Upper lobe of left lung (tissue), 6 donors: ENCODE measurements at regions not wholly inside any gene's neighbourhood (a gene's known extent, or its start where the extent isn't known, plus 50 kb on each side); places are given as distances from the start of the nearest gene placed in this dataset.

Experiments
- ATAC-seq, 2 donors: fragments of 200-7000 bp; cut with Tn5 transposase; one replicate each; pipeline ENCODE4 v1.9.1; 2022; ENCODE audit warnings: mild to moderate bottlenecking in 2 of 2, moderate library complexity in 2 of 2; ENCODE audit not compliant: low FRiP score in 2 of 2
- DNase-seq, 2 donors: peaks; one replicate each; pipeline ENCODE4 v3.0.0-alpha.2; 2019 to 2020
- H3K27ac ChIP-seq, 4 donors: fragments of 200-600 bp; sonication (generic); one replicate each; pipeline ENCODE4 v1.5.1; 2016 to 2019
- H3K27me3 ChIP-seq, 4 donors: fragments of 200-600 bp; sonication (generic); one replicate each; pipeline ENCODE4 v1.5.1; 2017 to 2019
- H3K36me3 ChIP-seq, 4 donors: fragments of 200-600 bp; sonication (generic); one replicate each; pipeline ENCODE4 v1.5.1; 2016 to 2019
- H3K4me1 ChIP-seq, 4 donors: fragments of 200-600 bp; sonication (generic); one replicate each; pipeline ENCODE4 v1.5.1; 2018 to 2019
- H3K4me3 ChIP-seq, 4 donors: fragments of 200-600 bp; sonication (generic); one replicate each; pipeline ENCODE4 v1.5.1; 2017 to 2019; ENCODE audit warnings: mild to moderate bottlenecking in 2 of 4, moderate library complexity in 1 of 4
- H3K9me3 ChIP-seq, 4 donors: fragments of 200-600 bp; sonication (generic); one replicate each; pipeline ENCODE4 v1.5.1; 2018 to 2019
- CTCF ChIP-seq, 6 experiments: fragments of 450-650 bp in 4 of 6; fragments of 200-600 bp in 2 of 6; sonication (generic) in 2 of 6; IDR thresholded peaks; one replicate each; pipeline ENCODE4 v1.5.1; 2016 to 2019; ENCODE audit warnings: antibody characterized with exemption in 6 of 6
- EP300 ChIP-seq, 4 donors: sonication (generic); formaldehyde crosslinking; IDR thresholded peaks; one replicate each; pipeline ENCODE4 v1.5.1; 2017; ENCODE audit warnings: antibody characterized with exemption in 4 of 4, control low read depth in 2 of 4
- POLR2A ChIP-seq, 4 donors: fragments of 450-650 bp; IDR thresholded peaks; one replicate each; pipeline ENCODE4 v1.5.1; 2016 to 2017; ENCODE audit warnings: antibody characterized with exemption in 4 of 4, mild to moderate bottlenecking in 2 of 4
- POLR2AphosphoS5 ChIP-seq, 2 donors: sonication (generic); formaldehyde crosslinking; IDR thresholded peaks; one replicate each; pipeline ENCODE4 v1.5.1; 2017; ENCODE audit warnings: antibody characterized with exemption in 2 of 2
- WGBS, 2 donors: methylation state at CpG; one replicate each; pipeline ENCODE4 v1.1.5; 2017 to 2018; 5-methylcytosine and 5-hydroxymethylcytosine counted together
- donor health status: DM: no; HTN: no; CAD: no; lungs with moderate emphysema.
- donor health status: DM: no; HTN: yes; CAD: no; lungs with severe emphysema.

- Histone ChIP-seq H3K4me3 (no peak overlapping the region), H3K9me3 (no peaks in the 10 kb centered on the region), H3K4me1 (no peaks in the 10 kb centered on the region), H3K27me3 (peaks cover 0 to 5% (median 0%) of the 10 kb centered on the region in 4 donors), H3K27ac (no peak overlapping the region), H3K36me3 (no peaks in the 10 kb centered on the region)
- TF ChIP-seq POLR2AphosphoS5 (IDR thresholded peaks at IDR 0.05) (no peak), EP300 (IDR thresholded peaks at IDR 0.05) (no peak), POLR2A (IDR thresholded peaks at IDR 0.05) (no peak), CTCF (IDR thresholded peaks at IDR 0.05) (no peak)
- DNase-seq (no peak), ATAC-seq (no peak)
- WGBS, 2 donors: 89 to 90% methylated on average over 9 of the region's 9 CpGs
These were observed 298.7 kb downstream of the NPHP4 start for GRCh38 chr1:5693568-5693967.

GRCh38 chr1:5692664-5693063 lies 299.6 kb downstream of the NPHP4 start:
- 73% methylated on average over 6 of the region's 6 CpGs; no CpG with 5 or more reads in 1 of the 2 donors for WGBS, 2 donors
- H3K27me3 ChIP-seq: peaks cover 0 to 5% (median 0%) of the 10 kb centered on the region in 4 donors
- no peaks in the 10 kb centered on the region for H3K9me3 ChIP-seq
- no peak for TF ChIP-seq POLR2AphosphoS5 (IDR thresholded peaks at IDR 0.05)
- TF ChIP-seq EP300 (IDR thresholded peaks at IDR 0.05): no peak
- no peak for TF ChIP-seq POLR2A (IDR thresholded peaks at IDR 0.05)
- TF ChIP-seq CTCF (IDR thresholded peaks at IDR 0.05): no peak
- ATAC-seq: no peak
- no peaks in the 10 kb centered on the region for H3K4me1 ChIP-seq
- no peak for DNase-seq
- no peaks in the 10 kb centered on the region for H3K36me3 ChIP-seq
- no peak overlapping the region for H3K27ac ChIP-seq
- H3K4me3 ChIP-seq: no peak overlapping the region

DNA sequence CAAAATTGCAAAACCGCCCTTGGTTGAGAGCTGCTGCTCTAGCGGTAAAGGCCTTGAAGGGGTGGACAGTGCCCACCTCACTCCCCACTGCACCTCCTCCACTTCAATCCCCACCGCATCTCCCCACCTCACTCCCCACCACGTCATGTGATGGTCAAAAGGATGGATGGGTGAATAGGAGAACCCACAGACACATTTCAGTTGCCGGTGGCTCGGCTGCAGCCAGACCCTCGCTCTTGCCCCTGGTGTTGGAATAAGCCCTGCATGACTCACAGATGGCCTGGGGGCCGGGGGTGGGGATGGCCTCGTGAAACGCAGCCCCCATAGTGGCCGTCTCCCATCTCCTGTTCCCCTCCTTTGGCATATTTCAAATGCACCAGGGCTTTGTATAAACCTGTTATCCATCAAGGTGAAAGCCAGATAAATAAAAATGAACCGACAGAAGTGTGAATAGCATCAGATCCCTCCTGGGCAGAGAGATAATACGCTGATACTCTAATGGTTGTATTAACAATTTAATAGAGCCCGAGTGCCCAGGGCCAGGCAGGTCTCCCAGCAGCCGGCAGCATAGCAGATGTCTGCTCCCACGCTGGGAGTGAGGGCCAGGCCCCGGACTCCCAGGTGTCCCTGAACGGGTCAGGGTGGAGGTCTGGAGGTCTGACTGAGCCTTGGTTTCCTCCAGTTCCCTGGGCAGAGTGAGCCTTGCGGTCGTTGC lies 300.3 kb downstream of the NPHP4 start:
- Histone ChIP-seq H3K4me1 (no peaks in the 10 kb centered on the region), H3K9me3 (no peaks in the 10 kb centered on the region), H3K27me3 (peaks cover 0 to 5% (median 0%) of the 10 kb centered on the region in 4 donors), H3K36me3 (no peaks in the 10 kb centered on the region), H3K4me3 (no peak overlapping the region), H3K27ac (no peak overlapping the region)
- ATAC-seq (no peak), DNase-seq (peak in 1 of 2 donors; percentile 36)
- TF ChIP-seq EP300 (IDR thresholded peaks at IDR 0.05): no peak
- WGBS, 2 donors: 69 to 70% methylated on average over 13 to 20 of the region's 20 CpGs

GRCh38 chr1:5690898-5691297 lies 301.3 kb downstream of the NPHP4 start:
- Histone ChIP-seq H3K36me3 (no peaks in the 10 kb centered on the region), H3K27me3 (peaks cover 0 to 5% (median 0%) of the 10 kb centered on the region in 4 donors), H3K4me1 (no peaks in the 10 kb centered on the region), H3K9me3 (no peaks in the 10 kb centered on the region), H3K4me3 (no peak overlapping the region), H3K27ac (no peak overlapping the region)
- TF ChIP-seq POLR2A (IDR thresholded peaks at IDR 0.05) (no peak), POLR2AphosphoS5 (IDR thresholded peaks at IDR 0.05) (no peak), CTCF (IDR thresholded peaks at IDR 0.05) (no peak), EP300 (IDR thresholded peaks at IDR 0.05) (no peak)
- DNase-seq: peak in 1 of 2 donors; percentile 23
- no peak for ATAC-seq
- 55 to 62% methylated on average over 13 of the region's 13 CpGs for WGBS, 2 donors

DNA sequence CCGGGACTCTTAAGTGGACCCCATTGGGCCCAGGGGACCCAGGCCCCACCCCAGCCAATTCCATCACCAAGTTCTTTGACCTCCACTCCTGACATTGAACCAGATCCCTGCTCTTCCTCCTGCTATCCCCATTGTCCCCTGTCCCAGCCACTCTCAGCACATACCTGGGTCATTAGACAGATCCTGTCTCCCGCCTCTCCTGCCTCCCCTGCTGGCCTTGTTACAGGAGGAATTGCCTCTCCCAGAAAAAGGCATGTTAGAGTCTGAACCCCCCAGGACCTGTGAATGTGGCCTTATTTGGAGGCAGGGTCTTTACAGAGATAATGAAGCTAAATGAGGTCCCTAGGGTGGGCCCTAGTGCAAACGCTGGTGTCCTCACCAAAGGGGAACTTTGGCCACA lies 301.9 kb downstream of the NPHP4 start:
- DNase-seq: no peak
- no peak for TF ChIP-seq POLR2A (IDR thresholded peaks at IDR 0.05)
- no peak for TF ChIP-seq EP300 (IDR thresholded peaks at IDR 0.05)
- no peak for TF ChIP-seq POLR2AphosphoS5 (IDR thresholded peaks at IDR 0.05)
- TF ChIP-seq CTCF (IDR thresholded peaks at IDR 0.05): no peak
- ATAC-seq: no peak
- H3K27ac ChIP-seq: no peak overlapping the region
- H3K4me3 ChIP-seq: no peak overlapping the region
- H3K9me3 ChIP-seq: no peaks in the 10 kb centered on the region
- no peaks in the 10 kb centered on the region for H3K4me1 ChIP-seq
- WGBS, 2 donors: 81 to 86% methylated on average over 2 to 3 of the region's 3 CpGs
- H3K36me3 ChIP-seq: no peaks in the 10 kb centered on the region
- H3K27me3 ChIP-seq: peaks cover 0 to 5% (median 0%) of the 10 kb centered on the region in 4 donors
